Astrocyte of the hippocampus (primary cell): ENCODE measurements at regions not wholly inside any gene's neighbourhood (a gene's known extent, or its start where the extent isn't known, plus 50 kb on each side); places are given as distances from the start of the nearest gene placed in this dataset.
A peak's percentile ranks its signal among the peaks of the same experiment; 100 is the strongest.

Experiments
- DNase-seq: peaks from one replicate; pipeline ENCODE4 v3.0.0; 2011; ENCODE audit warnings: low read depth, low spot score

DNA sequence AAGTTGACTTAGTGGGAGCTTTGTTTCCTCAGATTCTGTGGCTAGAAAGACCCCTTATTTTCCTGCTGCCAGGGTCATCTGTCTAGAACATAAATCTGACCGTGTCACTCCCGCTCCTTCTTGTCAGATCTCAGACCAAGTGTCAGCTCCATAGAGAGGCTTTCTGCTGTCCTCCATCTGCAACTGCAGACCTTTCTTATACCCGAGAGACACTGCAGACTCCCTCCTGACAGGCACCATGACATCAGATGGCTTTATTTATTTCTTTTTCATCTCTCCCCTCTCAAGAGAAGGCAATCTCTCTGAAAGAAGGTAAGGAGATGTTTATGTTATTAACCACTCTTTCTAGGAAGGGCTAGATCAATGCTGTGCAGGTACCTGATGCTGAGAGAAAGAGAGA lies 726.5 kb downstream of the UQCRFS1 start:
- no peak for DNase-seq

GRCh38 chr19:28485292-28485691 lies 727.7 kb downstream of the UQCRFS1 start:
- no peak for DNase-seq

- DNase-seq, result no peak
Observed at GRCh38 chr19:28483197-28483596, 729.8 kb downstream of the UQCRFS1 start.

- peak; percentile 17 for DNase-seq
Observed at GRCh38 chr19:28482221-28482620, 730.7 kb downstream of the UQCRFS1 start.

DNA sequence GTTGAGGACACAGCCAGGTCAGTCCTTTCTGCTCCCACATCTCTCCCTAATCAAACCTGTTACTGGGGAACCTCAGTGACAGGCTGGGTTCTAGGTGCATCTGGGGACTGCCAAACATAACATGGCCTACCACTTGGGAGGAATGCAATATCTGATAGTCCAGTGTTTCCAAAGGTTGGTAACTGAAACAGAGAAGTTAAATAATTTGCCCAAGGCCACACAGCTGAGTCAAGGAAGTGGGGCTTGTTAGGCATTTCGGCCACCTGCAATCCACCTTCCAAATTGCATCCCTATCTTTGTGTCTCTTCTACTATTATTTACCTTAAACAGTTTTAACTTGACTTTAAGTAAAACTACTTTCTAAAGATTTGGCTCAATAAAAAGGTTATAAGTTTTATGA lies 731.3 kb downstream of the UQCRFS1 start:
- DNase-seq, result no peak

DNA sequence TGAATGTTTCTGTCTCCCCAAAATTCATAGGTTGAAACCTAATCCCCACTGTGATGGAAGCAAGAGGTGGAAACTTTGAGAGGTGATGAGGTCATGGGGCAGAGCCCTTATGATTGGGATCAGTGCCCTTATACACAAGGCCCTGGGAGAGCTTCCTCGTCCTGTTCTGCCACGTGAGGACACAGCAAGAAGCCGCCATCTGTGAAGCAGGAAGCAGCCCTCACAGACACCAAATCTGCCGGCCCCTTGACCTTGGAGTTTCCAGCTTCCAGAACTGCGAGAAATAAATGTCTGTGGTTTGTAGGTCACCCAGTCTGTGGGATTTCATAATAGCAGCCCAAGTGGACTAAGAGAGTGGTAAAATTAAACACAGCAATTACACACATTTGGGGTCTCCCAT lies 737.4 kb downstream of the UQCRFS1 start:
- no peak for DNase-seq

- no peak for DNase-seq
Observed at GRCh38 chr19:28472843-28473242, 740.1 kb downstream of the UQCRFS1 start.

GRCh38 chr19:28471731-28472510 lies 741.0 kb downstream of the UQCRFS1 start:
- peak; percentile 46 for DNase-seq

GRCh38 chr19:28469544-28469943 lies 743.4 kb downstream of the UQCRFS1 start:
- DNase-seq, result no peak

DNA sequence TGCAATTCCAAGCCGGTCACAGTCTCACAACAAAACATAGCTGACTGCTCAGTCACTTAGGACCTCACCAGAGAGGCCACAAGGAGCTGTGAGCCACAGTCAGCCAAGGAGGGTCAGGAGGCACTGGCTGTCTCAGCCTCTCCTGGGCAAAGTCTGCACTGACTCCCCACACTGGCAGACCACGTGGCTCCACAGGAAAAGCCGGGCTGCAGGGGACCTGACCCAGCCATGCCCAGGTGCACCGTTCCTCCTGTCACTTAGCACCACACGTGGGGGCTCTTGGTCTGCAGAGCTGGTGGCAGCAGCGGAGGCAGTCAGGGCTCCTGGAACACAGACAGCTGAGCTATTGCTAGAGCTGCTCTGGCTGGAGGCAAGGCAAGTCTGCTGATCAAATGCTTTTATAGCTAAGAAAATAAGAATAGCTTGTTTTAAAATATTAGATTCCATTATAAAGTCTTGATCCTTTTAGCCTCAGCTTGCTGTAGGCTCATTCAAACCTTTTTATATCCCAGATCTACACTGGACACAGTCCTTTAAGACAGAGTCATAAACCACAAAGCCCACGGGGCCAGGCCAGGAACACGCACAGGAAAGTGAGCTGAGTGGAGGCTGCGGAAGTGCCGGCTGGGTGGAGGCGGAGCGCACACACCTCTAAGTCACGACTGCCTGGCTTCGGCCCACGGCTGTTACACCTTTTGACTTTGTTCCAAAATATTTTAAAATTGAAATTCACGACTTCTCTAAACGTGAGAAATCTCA lies 744.1 kb downstream of the UQCRFS1 start:
- peak; percentile 65 for DNase-seq

GRCh38 chr19:28466107-28467045 lies 746.6 kb downstream of the UQCRFS1 start:
- DNase-seq, result peak; percentile 72

DNA sequence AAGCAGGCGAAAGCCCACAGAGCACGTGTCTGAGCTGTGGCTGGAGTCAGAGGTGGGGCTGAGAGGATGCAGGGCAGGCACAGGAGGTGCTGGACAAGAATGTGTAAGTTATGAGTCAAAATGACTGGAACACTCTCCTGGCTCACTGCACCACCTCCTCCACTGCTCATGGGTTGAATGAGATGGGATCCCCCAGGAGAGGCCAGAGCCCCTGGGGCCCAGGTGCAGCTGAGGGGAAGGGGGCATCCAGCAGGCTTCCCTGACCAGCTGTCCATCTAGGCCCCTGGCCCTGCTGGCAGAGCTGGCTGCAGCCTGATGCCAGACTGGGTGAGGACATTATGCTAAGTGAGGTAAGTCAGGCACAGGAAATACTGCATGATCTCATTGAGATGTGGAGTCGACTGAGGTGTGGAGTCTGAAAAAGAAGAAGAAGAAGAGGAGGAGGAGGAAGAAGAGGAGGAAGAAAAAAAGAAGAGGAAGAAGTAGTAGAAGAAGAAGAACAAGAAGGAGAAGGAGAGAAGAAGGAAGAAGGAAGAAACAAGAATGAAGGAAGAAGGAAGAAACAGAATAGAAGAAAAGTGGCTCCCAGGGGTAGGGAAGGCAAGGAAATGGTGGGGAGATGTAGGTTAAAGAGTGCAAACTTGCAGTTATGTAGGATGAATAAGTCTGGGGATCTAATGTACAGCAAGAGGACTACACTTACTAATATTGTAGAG lies 747.4 kb downstream of the UQCRFS1 start:
- DNase-seq, result peak; percentile 26

DNA sequence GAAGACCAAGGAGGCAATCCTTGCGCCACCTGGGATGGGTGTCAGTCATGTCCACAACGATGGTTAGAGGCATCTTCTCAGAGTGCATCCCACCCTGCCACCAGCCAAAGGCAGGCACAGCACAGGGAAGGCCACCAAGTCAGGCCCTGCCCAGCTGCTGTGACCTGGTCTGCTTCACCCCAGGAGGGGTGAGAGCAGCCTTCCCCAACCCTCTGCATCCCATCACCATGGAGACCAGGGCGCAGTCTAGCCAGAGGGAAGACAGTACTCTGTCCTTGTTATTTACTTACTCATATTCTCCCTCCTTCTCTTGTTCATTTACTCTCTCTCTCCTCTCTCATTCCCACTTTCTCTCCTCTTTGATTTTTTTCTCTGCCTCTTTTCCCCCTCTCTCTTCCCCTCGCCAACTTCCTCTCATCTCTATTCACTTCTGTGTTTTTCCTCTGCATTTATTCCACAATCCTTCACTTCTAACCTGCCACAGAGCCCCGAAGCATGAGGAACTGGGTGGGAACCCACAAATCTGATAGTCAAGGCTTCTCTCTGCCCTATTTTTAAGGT lies 749.4 kb downstream of the UQCRFS1 start:
- no peak for DNase-seq

DNA sequence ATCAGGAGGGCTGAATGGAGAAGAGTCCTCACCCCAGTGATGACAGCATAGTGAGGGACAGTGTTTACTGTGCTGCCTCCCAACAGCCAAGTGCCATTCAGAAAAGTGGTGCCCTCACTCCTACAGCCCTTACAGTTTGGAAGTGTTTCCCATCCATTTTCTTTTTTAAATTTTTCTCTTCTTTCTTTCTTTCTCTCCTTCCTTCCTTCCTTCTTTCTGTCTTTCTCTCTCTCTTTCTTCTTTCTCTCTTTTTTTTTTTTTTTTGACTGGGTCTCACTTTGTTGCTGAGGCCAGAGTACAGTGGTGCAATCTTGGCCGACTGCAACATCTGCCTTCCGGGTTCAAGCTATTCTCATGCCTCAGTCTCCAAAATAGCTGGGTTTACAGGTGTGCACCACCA lies 755.3 kb downstream of the UQCRFS1 start:
- DNase-seq, result no peak

DNA sequence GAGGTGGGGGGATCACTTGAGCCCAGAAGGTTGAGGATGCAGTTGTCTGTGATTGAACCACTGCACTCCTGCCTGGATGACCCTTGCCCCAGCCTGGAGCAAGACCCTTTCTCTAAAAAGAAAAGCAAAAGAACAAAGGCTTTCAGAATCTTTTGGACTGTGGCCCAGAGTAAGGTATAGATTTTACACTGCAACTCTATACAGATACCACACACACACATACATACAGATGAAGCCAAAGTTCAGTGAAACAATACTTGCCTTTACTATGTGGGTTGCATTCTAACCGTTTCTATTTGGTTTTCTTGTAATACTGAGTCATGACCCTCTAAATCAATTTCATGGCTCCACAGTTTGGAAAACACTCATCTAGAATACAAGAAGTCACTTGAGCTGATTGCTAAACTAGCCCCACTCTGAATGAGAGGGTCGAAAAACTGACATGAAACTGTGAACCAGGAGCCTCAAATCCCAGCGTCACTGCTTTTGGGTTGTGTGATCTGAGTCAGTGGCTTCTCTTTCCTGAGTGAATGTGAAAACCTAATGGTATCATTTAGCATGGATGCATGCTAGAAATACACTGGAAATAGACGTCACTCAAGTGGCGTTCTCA lies 756.1 kb downstream of the UQCRFS1 start:
- no peak for DNase-seq

- no peak for DNase-seq
Observed at GRCh38 chr19:28456252-28456651, 756.7 kb downstream of the UQCRFS1 start.

- peak; percentile 12 for DNase-seq
Observed at GRCh38 chr19:28454083-28454482, 758.9 kb downstream of the UQCRFS1 start.

DNA sequence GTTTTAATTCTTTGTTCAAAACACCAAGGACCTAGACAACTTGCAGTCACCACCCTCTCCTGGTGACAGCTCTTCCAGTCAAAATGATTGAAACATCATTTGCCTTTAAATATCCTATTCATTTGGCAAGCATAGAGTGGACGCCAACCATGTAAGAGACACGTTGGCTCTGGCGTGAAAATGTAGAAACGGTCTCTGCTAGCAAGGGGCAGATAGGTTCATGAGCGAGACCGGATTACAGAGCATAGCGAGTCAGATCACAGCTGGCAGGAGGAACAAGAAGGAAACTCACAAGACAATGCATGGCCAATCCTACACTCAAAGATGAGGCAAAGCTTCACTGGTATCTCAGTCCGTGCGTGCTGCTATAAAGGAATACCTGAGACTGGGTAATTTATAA lies 759.5 kb downstream of the UQCRFS1 start:
- DNase-seq, result no peak

- DNase-seq, result no peak
Observed at GRCh38 chr19:28449803-28450202, 763.1 kb downstream of the UQCRFS1 start.

- no peak for DNase-seq
Observed at GRCh38 chr19:28446511-28446910, 766.4 kb downstream of the UQCRFS1 start.

DNA sequence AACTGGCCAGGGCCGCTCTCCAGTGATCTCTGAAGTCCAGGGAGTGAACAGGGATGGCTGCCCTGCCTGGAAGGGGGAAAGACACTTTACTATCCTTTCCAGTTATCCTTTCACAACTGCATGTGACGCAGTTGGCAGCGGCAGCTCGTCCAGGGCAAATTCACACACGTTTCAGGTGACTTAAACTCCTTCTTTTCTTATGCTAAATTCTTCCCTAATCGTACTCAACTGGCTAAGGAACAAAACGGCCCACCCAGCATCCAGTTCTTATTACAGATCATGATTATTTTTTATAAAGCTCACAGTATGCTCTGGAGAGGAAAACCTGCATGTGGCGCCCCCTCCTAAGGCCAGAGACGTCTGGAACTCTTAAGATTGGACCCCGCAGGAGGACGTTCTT lies 767.1 kb downstream of the UQCRFS1 start:
- DNase-seq, result no peak
